Keratinocyte (primary cell): ENCODE measurements at regions not wholly inside any gene's neighbourhood (a gene's known extent, or its start where the extent isn't known, plus 50 kb on each side); places are given as distances from the start of the nearest gene placed in this dataset.

Experiments used
- CTCF ChIP-seq, 3 experiments: IDR thresholded peaks in 1 of 3; conservative IDR thresholded peaks in 1 of 3; optimal IDR thresholded peaks in 1 of 3; 2 replicates in 2 of 3; 3 replicates in 1 of 3; pipeline versions ENCODE3 to v1.5.1; 2011; ENCODE audit warnings: low read length in 3 of 3, mild to moderate bottlenecking in 3 of 3, moderate library complexity in 2 of 3, control low read depth in 1 of 3, inconsistent platforms in 1 of 3; ENCODE audit not compliant: insufficient read depth in 2 of 3; ENCODE audit errors: extremely low read depth in 1 of 3
- EZH2 ChIP-seq: IDR thresholded peaks from one replicate; pipeline ENCODE4 v1.6.1; 2012; ENCODE audit warnings: inconsistent platforms, mild to moderate bottlenecking, low read length, moderate library complexity

- TF ChIP-seq CTCF (optimal IDR thresholded peaks at IDR 0.05 in 1 of 3, IDR thresholded peaks at IDR 0.05 in 1 of 3, conservative IDR thresholded peaks at IDR 0.05 in 1 of 3; ENCODE audit: extremely low read depth in 1 of 3, insufficient read depth in 2 of 3, low read length in 3 of 3) (no peak), EZH2 (no peak)
Measured at GRCh38 chr4:141792164-141792563, 155.8 kb downstream of the IL15 start.
